HG03196 (cell line): ENCODE measurements at regions not wholly inside any gene's neighbourhood (a gene's known extent, or its start where the extent isn't known, plus 50 kb on each side); places are given as distances from the start of the nearest gene placed in this dataset.

Experiments used
- ATAC-seq: cut with Tn5 transposase; IDR thresholded peaks from one replicate; pipeline ENCODE4 v1.9.1; 2021; ENCODE audit not compliant: unreplicated experiment

GRCh38 chr9:28163619-28164018 is 590.3 kb upstream of the C9orf72 start:
- ATAC-seq, result no peak

DNA sequence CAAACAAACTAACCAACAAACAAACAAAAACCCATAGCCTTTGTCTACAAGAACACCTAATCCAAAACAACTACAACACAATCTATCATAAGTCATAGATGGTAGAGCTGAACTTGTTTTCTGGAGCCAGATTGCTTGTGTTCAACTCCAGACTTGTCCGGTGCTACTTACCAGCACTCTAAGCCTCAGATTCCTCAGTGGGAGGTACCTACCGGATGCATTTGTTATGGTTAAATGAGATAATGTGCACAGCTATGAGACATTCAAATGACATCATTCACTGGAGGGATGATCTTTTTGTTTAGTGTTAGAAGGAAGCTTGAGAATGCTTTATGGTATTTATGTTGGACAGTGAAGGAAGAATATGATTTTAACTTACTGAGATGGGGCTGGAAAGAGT is 592.9 kb upstream of the C9orf72 start:
- ATAC-seq, result no peak

- ATAC-seq, result no peak
Measured at GRCh38 chr9:28177142-28177541, 603.9 kb upstream of the C9orf72 start.

- no peak for ATAC-seq
Measured at GRCh38 chr9:28177925-28178324, 604.6 kb upstream of the C9orf72 start.

DNA sequence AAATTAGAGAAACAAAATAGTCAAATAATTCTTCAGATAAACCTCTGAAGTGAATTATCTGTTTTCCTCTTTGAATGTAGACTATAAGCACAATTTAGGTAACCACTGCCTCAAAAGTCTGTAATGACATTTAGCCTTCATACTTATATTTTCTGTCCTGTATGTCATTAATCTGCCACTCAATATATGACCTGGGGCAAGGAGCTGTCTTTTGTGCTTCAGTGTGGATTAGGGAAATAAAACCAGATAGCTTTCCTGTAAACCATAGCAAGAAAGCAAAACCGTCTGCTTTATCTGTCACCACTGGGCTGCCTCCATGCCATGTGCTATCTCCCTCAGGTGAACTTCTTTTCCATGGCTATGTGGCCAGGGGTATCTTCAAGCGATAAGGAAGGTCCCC is 606.6 kb upstream of the C9orf72 start:
- ATAC-seq, result no peak

- ATAC-seq, result no peak
Measured at GRCh38 chr9:28190981-28191380, 617.7 kb upstream of the C9orf72 start.

DNA sequence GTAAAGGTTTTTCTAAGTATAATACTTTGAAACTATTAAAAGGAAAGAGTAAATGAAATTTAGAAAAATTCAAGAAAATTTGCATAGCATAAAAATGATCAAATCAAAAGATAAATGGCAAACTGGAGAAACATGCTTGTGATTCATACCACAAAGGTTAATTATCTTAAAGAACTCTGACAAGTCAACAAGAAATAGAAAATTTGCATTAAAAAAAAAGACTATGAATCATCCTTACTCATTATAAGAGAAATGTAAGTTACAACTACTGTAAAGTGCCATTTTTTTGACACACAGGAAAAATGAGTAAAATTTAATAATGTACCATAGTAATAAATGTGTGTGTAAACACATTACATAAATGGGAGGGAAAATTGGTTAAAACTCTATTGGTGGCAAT is 624.4 kb upstream of the C9orf72 start:
- no peak for ATAC-seq

- no peak for ATAC-seq
Measured at GRCh38 chr9:28203036-28203435, 629.8 kb upstream of the C9orf72 start.

DNA sequence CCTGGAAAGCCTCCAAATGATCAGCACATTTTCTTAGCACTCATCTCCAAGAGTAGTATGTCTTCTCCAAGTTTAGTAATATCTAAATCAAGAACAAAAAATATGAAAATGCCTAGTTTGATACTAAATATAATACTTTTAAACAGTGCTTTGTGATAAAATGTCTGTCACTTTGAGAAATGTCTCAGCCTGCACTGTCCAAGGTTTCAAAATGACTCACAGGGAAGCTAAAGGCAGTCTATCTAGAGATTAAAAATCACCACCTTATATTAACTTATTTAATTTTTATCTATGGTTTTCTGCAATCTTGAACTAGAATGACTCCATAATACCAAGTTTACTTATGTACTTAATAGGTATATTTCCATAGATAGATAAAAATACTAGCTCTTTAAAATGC is 633.0 kb upstream of the C9orf72 start:
- ATAC-seq, result no peak

DNA sequence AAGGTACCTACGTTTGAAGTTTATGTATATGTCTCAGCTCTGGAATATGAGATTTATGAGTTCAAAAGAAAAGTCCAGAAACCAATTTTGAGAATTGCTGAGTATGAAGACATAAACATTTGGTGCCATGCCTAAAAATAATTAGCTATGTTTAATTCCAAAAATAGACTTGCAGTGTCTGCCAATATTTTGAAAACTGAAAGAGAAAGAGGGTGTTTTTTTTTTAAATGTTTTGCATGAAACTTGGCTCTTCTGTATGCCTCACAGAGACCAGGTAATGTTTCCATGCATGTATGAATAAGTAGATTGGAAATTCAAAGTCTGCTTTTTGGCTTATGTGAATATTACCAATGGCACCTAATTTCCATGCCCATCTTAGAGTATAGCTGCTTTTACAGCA is 634.4 kb upstream of the C9orf72 start:
- ATAC-seq, result no peak

DNA sequence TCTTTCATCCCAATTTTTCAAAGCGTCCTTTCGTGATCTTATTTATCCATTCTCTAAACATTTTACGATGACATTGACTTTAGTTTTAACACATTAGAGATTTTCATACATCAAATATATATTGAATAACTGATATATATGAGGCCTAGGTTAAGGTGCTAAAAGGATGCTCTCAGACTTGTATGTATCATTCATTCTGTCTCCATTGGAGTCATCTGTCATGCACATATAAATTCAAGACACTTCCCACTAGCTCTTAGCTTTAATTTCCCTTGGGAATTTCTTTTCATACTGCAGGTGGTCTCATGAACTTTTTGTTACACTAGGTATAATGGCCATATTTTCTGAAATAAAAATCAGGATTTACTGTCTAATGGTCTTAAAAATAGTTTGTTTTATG is 635.8 kb upstream of the C9orf72 start:
- ATAC-seq, result no peak

DNA sequence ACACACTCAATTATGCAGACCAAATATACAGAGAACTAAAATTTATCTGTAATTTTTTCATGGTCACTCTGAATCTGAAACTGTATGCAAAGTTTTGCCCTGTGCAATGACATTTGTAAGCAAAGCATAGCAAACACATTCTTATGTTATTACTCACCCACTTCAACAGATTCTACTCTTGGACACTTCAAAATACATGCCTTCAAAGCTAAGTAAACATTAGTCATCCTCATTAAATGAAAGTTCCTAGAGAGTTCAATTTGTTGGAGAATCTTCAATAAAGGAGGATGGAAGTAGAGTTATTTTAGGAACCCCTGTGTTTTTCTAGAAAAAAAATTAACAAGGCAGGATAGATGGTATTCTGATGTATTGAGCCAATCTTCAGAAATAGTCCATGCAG is 639.7 kb upstream of the C9orf72 start:
- no peak for ATAC-seq

- no peak for ATAC-seq
Measured at GRCh38 chr9:28215536-28216299, 642.4 kb upstream of the C9orf72 start.

DNA sequence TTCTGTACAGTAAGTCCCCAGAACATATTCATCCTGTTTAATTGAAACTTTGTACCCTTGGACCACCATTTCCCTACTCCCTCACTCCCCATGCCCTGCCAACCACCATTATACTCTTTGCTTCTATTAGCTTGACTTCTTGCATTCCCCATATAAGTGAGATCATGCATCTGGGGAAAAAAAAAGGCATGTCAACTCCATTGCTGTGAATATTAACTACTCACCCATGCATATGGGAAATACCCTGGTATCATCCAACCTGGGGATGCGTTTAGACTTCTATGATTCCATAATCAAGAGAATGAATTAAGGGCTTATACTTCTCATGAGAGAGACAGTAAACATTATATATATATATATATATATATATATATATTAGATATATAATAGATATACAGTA is 659.4 kb upstream of the C9orf72 start:
- ATAC-seq, result no peak

DNA sequence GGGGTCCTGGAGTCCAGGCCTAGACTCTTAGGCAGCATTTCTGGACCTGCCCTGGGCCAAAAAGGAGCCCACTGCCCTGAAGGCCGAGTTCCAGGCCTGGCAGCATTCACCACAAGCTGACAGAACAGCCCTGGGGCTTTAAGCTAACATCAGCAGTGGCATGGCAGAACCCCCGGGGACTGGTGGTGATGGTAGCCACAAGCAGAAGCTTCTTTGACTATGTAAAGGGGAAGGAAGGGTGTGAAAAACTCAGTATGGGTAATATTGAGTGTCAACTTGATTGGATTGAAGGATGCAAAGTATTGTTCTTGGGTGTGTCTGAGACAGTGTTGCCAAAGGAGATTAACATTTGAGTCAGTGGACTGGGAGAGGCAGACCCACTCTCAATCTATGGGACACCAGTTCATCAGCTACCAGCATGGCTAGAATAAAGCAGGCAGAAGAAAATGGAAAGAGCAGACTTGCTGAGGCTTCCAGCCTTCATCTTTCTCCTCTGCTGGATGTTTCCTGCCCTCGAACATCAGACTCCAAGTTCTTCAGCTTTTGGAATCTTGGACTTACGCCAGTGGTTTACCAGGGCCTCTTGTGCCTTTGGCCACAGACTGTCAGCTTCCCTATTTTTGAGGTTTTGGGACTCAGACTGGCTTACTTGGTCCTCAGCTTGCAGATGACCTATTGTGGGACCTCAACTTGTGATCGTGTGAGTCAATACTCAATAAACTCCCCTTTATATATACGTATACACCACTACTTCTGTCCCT is 661.0 kb upstream of the C9orf72 start:
- ATAC-seq, result no peak

DNA sequence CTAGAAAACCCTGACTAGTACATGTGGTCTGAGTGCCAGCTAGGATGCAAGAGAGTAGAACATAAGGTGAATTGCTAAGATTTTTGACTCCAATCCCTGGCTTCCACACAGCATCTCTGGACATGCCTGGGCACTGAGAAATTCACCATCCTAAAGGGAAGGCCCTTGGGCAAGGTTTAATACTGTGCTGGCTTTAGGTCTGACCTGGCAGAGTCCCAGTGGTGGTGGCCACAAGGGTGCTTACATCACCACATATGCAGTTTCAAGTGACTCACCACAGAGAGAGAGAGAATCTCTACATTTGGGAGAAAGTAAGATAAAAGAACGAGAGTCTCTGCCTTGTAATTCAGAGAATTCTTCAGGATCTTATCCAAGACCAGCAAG is 661.6 kb upstream of the C9orf72 start:
- no peak for ATAC-seq

- ATAC-seq, result no peak
Measured at GRCh38 chr9:28249424-28249823, 676.1 kb upstream of the C9orf72 start.

DNA sequence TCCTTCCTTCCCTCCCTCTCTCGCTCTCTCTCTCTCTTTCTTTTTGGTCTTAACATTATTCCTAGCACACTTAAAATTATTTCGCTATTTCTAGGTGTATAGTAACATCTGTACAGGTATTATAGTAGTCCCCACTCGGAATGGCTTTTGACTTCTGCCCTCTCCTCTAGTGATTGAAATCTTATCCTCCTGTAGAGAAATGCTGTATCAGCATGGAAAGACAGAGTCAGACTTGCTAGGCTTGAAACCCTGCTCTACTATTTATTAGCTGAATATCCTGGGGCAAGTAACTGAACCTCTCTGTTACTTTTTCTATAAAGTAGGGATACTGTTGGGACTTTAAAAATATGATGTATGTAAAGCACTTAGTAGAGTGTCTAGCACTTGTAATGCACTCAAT is 681.9 kb upstream of the C9orf72 start:
- no peak for ATAC-seq

DNA sequence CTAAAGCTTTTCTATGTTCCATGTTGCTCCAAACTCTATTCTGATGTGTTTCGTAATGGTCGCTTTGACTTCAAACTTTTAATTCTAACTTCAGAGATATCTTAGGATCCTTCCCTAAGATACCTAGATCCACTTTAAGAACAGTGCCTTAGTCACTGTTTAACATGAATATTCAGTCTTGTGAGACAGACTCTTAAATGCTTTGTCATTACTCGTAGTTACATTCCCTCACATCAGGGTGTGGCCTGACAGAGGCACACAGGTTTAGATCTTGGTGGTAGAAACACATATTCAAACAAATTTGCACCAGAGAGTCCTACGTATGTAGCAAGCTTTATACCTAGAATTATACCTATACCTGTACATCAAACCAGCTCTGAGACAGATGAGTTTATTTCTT is 687.0 kb upstream of the C9orf72 start:
- ATAC-seq, result no peak

- ATAC-seq, result no peak
Measured at GRCh38 chr9:28264368-28264767, 691.1 kb upstream of the C9orf72 start.

DNA sequence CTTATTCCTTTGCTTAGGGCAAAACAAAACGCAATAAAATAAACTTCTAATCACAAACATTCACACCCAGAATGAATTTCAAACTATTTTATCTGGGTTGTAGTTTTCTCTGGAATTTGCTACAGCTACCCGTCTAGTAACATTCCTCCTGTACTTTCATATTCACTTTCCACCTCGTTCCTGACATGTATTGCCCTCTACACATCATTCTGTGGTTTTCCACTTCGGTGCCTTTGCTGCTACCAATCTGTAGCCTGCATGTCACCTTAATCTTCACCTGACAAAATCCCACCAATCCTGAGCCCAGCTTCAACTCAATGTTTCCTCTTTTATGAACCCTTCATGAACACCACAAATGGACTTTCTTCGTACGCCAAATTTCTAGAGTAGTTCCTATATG is 694.1 kb upstream of the C9orf72 start:
- ATAC-seq, result no peak

- ATAC-seq, result no peak
Measured at GRCh38 chr9:28270156-28270555, 696.9 kb upstream of the C9orf72 start.

GRCh38 chr9:28272127-28272526 is 698.8 kb upstream of the C9orf72 start:
- ATAC-seq, result no peak
